HepG2 (cell line): ENCODE measurements at regions not wholly inside any gene's neighbourhood (a gene's known extent, or its start where the extent isn't known, plus 50 kb on each side); places are given as distances from the start of the nearest gene placed in this dataset.

Experiments used
- ATAC-seq: fragments of 200-7000 bp; cut with Tn5 transposase; 3 replicates; pipeline ENCODE4 v1.9.1; 2020; ENCODE audit warnings: mild to moderate bottlenecking, moderate library complexity
- BruUV-seq: library from RNA; stranded (reverse); fragments of 400-500 nt; replicated peaks from 2 replicates; lab custom pipeline; 2021; lab: Mats Ljungman, UMichigan
- CTCF ChIA-PET: fragments of 300-600 bp; formaldehyde crosslinking; extraction: SDS; loops from one replicate; lab custom pipeline; 2021; ENCODE audit warnings: low total read pairs, inconsistent platforms, low intra/inter-chr PET ratio; lab: Yijun Ruan, JAX
- POLR2A ChIA-PET: fragments of 350-600 bp; sonication (Branson Sonifier 250); formaldehyde crosslinking; loops from one replicate; lab custom pipeline; 2020; ENCODE audit warnings: antibody characterized with exemption, inconsistent platforms; lab: Yijun Ruan, JAX
- DNase-seq: peaks from one replicate; pipeline ENCODE4 v3.0.0-alpha.2; 2015; ENCODE audit warnings: low spot score
- FAIRE-seq: peaks from 3 replicates; lab custom pipeline; 2011; peaks lifted over from hg19 to GRCh38; lab: Jason Lieb, UNC
- H2AFZ ChIP-seq: one replicate; pipeline ENCODE4 v1.6.1; 2011; ENCODE audit warnings: low read length, inconsistent platforms
- H3K27ac ChIP-seq: fragments of 300-600 bp; 3 replicates; pipeline ENCODE4 v1.8.0; 2011; ENCODE audit warnings: mixed run types, mild to moderate bottlenecking, mixed read lengths, low read length, inconsistent platforms; ENCODE audit not compliant: insufficient read depth; ENCODE audit errors: extremely low read length
- H3K27me3 ChIP-seq, 2 experiments: fragments of 200-600 bp in 1 of 2; 2 replicates in 1 of 2; 3 replicates in 1 of 2; pipeline versions ENCODE4 v1.6.0 to v1.8.0; 2011; ENCODE audit warnings: low read length in 2 of 2, mild to moderate bottlenecking in 2 of 2, moderate library complexity in 2 of 2, inconsistent platforms in 1 of 2; ENCODE audit not compliant: insufficient read depth in 2 of 2, control insufficient read depth in 1 of 2
- H3K36me3 ChIP-seq, 2 experiments: fragments of 200-600 bp in 1 of 2; replicated peaks in 1 of 2; 2 replicates in 1 of 2; 3 replicates in 1 of 2; pipeline versions ENCODE4 v1.5.1 to v1.8.0; 2011; ENCODE audit warnings: low read length in 2 of 2, inconsistent platforms in 1 of 2; ENCODE audit not compliant: insufficient read depth in 2 of 2, control insufficient read depth in 1 of 2
- H3K4me1 ChIP-seq: 2 replicates; pipeline ENCODE4 v1.5.1; 2012; ENCODE audit warnings: low read length, inconsistent platforms; ENCODE audit not compliant: insufficient read depth
- H3K4me2 ChIP-seq: 2 replicates; pipeline ENCODE4 v1.6.0; 2011; ENCODE audit warnings: low read depth, low read length, inconsistent platforms
- H3K4me3 ChIP-seq, 3 experiments: fragments of 200-600 bp in 1 of 3; sonication (generic), shearing (Covaris generic) in 1 of 3; replicated peaks in 1 of 3; 2 replicates each; pipeline ENCODE4 v1.5.1; 2011 to 2016; ENCODE audit warnings: low read length in 3 of 3, inconsistent platforms in 2 of 3, low read depth in 2 of 3, mild to moderate bottlenecking in 2 of 3, control low read depth in 1 of 3, mixed read lengths in 1 of 3; ENCODE audit not compliant: insufficient read depth in 1 of 3
- H3K79me2 ChIP-seq: one replicate; pipeline ENCODE4 v1.6.1; 2011; ENCODE audit warnings: low read length, inconsistent platforms; ENCODE audit not compliant: insufficient read depth
- H3K9ac ChIP-seq: 2 replicates; pipeline ENCODE4 v1.6.0; 2011; ENCODE audit warnings: mild to moderate bottlenecking, low read depth, low read length, inconsistent platforms; ENCODE audit not compliant: insufficient read depth
- H3K9me3 ChIP-seq: 2 replicates; pipeline ENCODE4 v1.5.1; 2012; ENCODE audit warnings: mild to moderate bottlenecking, low read length
- H4K20me1 ChIP-seq: 2 replicates; pipeline ENCODE4 v1.6.0; 2011; ENCODE audit warnings: inconsistent platforms, mild to moderate bottlenecking, low read length, moderate library complexity; ENCODE audit not compliant: insufficient read depth
- AGO1 ChIP-seq: fragments of 200-400 bp; formaldehyde crosslinking; IDR thresholded peaks from 2 replicates; pipeline ENCODE4 v1.6.1; 2017; ENCODE audit warnings: mild to moderate bottlenecking, low read depth, low read length, moderate library complexity; ENCODE audit not compliant: poor library complexity, severe bottlenecking
- ATF4 ChIP-seq, 2 experiments: fragments of 450-650 bp in 1 of 2; sonication (generic) in 1 of 2; formaldehyde crosslinking; IDR thresholded peaks; 2 replicates each; pipeline versions ENCODE4 v1.5.0 to v1.8.0; 2020 to 2022; ENCODE audit warnings: mild to moderate bottlenecking in 1 of 2, missing genetic modification reagents in 1 of 2
- CAMTA2 ChIP-seq: sonication (generic); formaldehyde crosslinking; IDR thresholded peaks from 2 replicates; pipeline ENCODE4 v1.4.0; 2020; ENCODE audit warnings: mild to moderate bottlenecking, missing genetic modification reagents, borderline replicate concordance
- CC2D1A ChIP-seq: sonication (generic); formaldehyde crosslinking; IDR thresholded peaks from 2 replicates; pipeline ENCODE4 v1.8.1; 2023; ENCODE audit warnings: mild to moderate bottlenecking, missing genetic modification reagents
- KDM4B ChIP-seq: sonication (generic); formaldehyde crosslinking; IDR thresholded peaks from 2 replicates; pipeline ENCODE4 v1.4.0; 2020; ENCODE audit warnings: missing genetic modification reagents
- MZF1 ChIP-seq: sonication (generic); formaldehyde crosslinking; IDR thresholded peaks from 2 replicates; pipeline ENCODE4 v1.8.1; 2023; ENCODE audit warnings: mild to moderate bottlenecking, missing genetic modification reagents, borderline replicate concordance
- NFYC ChIP-seq: IDR thresholded peaks from 2 replicates; pipeline ENCODE4 v1.6.1; 2016; ENCODE audit warnings: missing genetic modification reagents, missing compliant biosample characterization
- ZFP36 ChIP-seq: fragments of 150-350 bp; IDR thresholded peaks from 2 replicates; pipeline ENCODE4 v1.6.1; 2018; ENCODE audit warnings: borderline replicate concordance, low read length, low read depth; ENCODE audit not compliant: partially characterized antibody
- ZNF124 ChIP-seq: sonication (generic); formaldehyde crosslinking; IDR thresholded peaks from 2 replicates; pipeline ENCODE4 v1.4.0; 2020; ENCODE audit warnings: missing genetic modification reagents
- ZNF329 ChIP-seq: sonication (generic); formaldehyde crosslinking; IDR thresholded peaks from 2 replicates; pipeline ENCODE4 v1.9.0; 2021; ENCODE audit warnings: low read depth, mild to moderate bottlenecking, missing genetic modification reagents
- ZNF350 ChIP-seq: sonication (generic); formaldehyde crosslinking; IDR thresholded peaks from 2 replicates; pipeline ENCODE4 v1.4.0; 2020; ENCODE audit warnings: mild to moderate bottlenecking, low read depth, missing genetic modification reagents, borderline replicate concordance
- ZNF550 ChIP-seq: sonication (generic); formaldehyde crosslinking; IDR thresholded peaks from 2 replicates; pipeline ENCODE4 v1.4.0; 2020; ENCODE audit warnings: mild to moderate bottlenecking, missing genetic modification reagents, borderline replicate concordance
- ZNF569 ChIP-seq: sonication (generic); formaldehyde crosslinking; IDR thresholded peaks from 2 replicates; pipeline ENCODE4 v1.5.0; 2020; ENCODE audit warnings: mild to moderate bottlenecking, missing genetic modification reagents, moderate library complexity, borderline replicate concordance
- WGBS: methylation state at CpG from one replicate; pipeline ENCODE4 v1.1.6; 2017; ENCODE audit warnings: low lambda C conversion rate; 5-methylcytosine and 5-hydroxymethylcytosine counted together
- in situ Hi-C: cut with HindIII; loops from 2 replicates; pipeline ENCODE4 v1.10.0; 2017; ENCODE audit warnings: low pct_unique_long_range_greater_than_20kb; ENCODE audit not compliant: extremely low pct_ligation_motif_present
- intact Hi-C: fragments of 100-400 bp; cut with micrococcal nuclease; formaldehyde crosslinking; loops from one replicate; pipeline ENCODE4 v1.10.0; 2022; ENCODE audit not compliant: unreplicated experiment
- TF ChIP-seq, protein P1 (sequence below): sonication (generic); formaldehyde crosslinking; IDR thresholded peaks from 2 replicates; pipeline ENCODE4 v1.4.0; 2020; ENCODE audit warnings: missing genetic modification reagents; ENCODE audit errors: not compliant biosample characterization
- TF ChIP-seq, protein P2 (sequence below): sonication (generic); formaldehyde crosslinking; IDR thresholded peaks from 2 replicates; pipeline ENCODE4 v1.8.0; 2022; ENCODE audit warnings: missing genetic modification reagents, mild to moderate bottlenecking, moderate library complexity, borderline replicate concordance
- TF ChIP-seq, protein P3 (sequence below): sonication (generic); formaldehyde crosslinking; IDR thresholded peaks from 2 replicates; pipeline ENCODE4 v1.9.0; 2021; ENCODE audit warnings: missing genetic modification reagents, borderline replicate concordance

DNA sequence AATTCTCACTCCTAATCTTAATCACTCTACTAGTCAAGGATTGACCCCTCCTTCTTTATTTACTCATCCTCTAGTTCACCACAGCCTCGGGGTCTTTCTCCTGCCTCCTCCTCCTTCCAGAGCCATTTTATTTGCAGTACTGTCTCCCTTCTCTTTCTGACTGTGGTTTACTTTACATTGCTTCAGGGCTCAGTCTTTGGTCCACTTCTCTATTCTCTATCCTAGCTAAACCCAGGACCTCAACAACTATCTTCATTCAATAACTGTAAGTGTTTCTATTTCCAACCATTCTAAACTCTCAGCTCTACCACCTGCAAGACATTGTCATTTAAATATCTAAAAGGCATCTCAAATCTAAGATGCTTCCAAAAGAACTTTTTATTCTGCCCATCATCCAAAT, 493.8 kb downstream of the TTLL7 start:
- CTCF ChIA-PET, result no interaction called here
- TF ChIP-seq ZNF350 (CRISPR knock-in tag) (no peak), AGO1 (no peak), ATF4 (CRISPR knock-in tag; IDR thresholded peaks at IDR 0.05) (no peak), CC2D1A (CRISPR knock-in tag) (no peak), MZF1 (CRISPR knock-in tag) (no peak), CAMTA2 (no peak), ZFP36 (no peak), ZNF329 (no peak), ZNF550 (CRISPR knock-in tag) (no peak), NFYC (CRISPR knock-in tag) (no peak), ZNF124 (CRISPR knock-in tag) (no peak), KDM4B (CRISPR knock-in tag) (no peak), ZNF569 (no peak)
- TF ChIP-seq, protein P1, sequence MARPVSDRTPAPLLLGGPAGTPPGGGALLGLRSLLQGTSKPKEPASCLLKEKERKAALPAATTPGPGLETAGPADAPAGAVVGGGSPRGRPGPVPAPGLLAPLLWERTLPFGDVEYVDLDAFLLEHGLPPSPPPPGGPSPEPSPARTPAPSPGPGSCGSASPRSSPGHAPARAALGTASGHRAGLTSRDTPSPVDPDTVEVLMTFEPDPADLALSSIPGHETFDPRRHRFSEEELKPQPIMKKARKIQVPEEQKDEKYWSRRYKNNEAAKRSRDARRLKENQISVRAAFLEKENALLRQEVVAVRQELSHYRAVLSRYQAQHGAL (CRISPR knock-in tag), result no peak
- TF ChIP-seq, protein P2, sequence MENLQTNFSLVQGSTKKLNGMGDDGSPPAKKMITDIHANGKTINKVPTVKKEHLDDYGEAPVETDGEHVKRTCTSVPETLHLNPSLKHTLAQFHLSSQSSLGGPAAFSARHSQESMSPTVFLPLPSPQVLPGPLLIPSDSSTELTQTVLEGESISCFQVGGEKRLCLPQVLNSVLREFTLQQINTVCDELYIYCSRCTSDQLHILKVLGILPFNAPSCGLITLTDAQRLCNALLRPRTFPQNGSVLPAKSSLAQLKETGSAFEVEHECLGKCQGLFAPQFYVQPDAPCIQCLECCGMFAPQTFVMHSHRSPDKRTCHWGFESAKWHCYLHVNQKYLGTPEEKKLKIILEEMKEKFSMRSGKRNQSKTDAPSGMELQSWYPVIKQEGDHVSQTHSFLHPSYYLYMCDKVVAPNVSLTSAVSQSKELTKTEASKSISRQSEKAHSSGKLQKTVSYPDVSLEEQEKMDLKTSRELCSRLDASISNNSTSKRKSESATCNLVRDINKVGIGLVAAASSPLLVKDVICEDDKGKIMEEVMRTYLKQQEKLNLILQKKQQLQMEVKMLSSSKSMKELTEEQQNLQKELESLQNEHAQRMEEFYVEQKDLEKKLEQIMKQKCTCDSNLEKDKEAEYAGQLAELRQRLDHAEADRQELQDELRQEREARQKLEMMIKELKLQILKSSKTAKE, result no peak
- TF ChIP-seq, protein P3, sequence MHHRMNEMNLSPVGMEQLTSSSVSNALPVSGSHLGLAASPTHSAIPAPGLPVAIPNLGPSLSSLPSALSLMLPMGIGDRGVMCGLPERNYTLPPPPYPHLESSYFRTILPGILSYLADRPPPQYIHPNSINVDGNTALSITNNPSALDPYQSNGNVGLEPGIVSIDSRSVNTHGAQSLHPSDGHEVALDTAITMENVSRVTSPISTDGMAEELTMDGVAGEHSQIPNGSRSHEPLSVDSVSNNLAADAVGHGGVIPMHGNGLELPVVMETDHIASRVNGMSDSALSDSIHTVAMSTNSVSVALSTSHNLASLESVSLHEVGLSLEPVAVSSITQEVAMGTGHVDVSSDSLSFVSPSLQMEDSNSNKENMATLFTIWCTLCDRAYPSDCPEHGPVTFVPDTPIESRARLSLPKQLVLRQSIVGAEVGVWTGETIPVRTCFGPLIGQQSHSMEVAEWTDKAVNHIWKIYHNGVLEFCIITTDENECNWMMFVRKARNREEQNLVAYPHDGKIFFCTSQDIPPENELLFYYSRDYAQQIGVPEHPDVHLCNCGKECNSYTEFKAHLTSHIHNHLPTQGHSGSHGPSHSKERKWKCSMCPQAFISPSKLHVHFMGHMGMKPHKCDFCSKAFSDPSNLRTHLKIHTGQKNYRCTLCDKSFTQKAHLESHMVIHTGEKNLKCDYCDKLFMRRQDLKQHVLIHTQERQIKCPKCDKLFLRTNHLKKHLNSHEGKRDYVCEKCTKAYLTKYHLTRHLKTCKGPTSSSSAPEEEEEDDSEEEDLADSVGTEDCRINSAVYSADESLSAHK (CRISPR knock-in tag), result no peak

More for the DNA sequence above, 493.8 kb downstream of the TTLL7 start:
- POLR2A ChIA-PET, result no interaction called here
- no TSS peak for BruUV-seq
- Histone ChIP-seq H4K20me1 (no peaks in the 10 kb centered on the region), H3K9ac (no peak overlapping the region), H3K27ac (no peak overlapping the region), H3K4me2 (no peak overlapping the region), H3K36me3 (no peaks in the 10 kb centered on the region), H3K4me1 (no peaks in the 10 kb centered on the region), H3K79me2 (no peaks in the 10 kb centered on the region), H3K27me3 (no peaks in the 10 kb centered on the region), H2AFZ (no peak overlapping the region), H3K4me3 (no peak overlapping the region), H3K9me3 (peaks cover 65% of the 10 kb centered on the region)
- in situ Hi-C loops (no loop called here), intact Hi-C loops (no loop called here)
- ATAC-seq, result no peak
- no peak for FAIRE-seq
- 2% methylated on average over 1 of the region's 1 CpG for WGBS
- no peak for DNase-seq
